Brain pericyte (primary cell): ENCODE measurements at regions not wholly inside any gene's neighbourhood (a gene's known extent, or its start where the extent isn't known, plus 50 kb on each side); places are given as distances from the start of the nearest gene placed in this dataset.

Experiments
- DNase-seq: peaks from one replicate; pipeline ENCODE4 v3.0.0-alpha.2; 2012; ENCODE audit warnings: low read depth, low spot score

DNA sequence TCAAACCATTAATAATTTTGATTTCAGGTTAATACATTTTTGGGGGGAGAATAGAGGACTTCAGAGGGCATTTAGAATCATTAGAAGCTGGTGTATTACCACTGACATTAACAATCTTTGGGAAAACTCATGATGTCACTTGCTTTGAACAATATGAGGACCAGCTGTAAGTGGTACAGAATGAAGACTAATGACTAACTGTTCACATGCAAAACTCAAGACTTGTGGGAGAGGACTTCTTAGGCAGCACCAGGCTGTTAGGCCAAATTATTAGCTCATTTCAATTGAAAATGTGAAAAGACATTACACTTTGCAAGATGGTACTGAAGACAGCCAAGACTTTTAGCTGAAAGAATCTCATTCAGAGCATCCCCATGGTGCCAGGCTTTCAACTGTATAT is 426.2 kb upstream of the ADAMTS9 start:
- DNase-seq: no peak

DNA sequence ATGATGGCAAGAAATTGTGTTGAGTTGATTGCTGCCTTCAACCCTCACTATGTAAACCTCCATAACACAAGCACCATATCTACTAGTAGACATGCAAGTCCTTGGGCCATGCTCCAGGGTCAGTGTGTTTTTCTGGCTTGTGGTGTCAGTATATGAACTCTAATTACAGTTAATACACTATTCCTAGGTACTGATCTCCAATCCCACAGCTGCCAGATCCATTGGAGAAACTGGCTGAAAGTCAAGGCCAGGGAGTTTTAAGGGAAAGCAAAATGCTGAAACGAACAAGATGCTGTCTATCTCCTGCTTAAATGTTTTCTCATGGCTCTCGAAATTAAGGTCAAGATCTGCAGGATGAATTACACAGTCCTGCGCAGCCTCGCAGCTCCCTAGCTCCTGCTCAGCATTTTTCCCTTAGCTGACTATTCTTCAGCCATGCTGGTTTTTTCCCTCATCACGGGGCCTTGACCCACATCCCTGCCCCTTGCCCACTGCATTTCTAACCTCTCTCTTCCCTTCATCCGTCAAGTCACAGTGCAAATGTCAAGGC is 425.0 kb upstream of the ADAMTS9 start:
- no peak for DNase-seq

DNA sequence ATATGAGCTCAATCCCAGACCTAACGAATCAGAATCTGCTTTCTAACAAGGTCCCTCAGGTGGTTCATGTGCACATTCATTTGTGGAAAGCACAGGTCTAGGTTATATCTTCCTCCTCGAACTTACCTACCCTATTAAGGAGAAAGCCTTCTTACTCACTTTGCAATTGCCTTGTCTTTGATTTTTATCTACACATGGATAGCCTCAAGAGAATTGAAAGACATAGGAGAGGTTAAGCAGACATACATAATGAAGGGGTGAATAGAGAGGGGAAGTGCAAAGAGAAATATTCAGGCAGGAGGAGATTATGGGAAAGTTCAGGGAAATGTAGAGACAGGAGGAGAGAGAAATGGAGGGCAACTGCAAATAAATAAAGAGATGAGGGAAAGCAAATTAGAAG is 422.9 kb upstream of the ADAMTS9 start:
- DNase-seq: no peak

DNA sequence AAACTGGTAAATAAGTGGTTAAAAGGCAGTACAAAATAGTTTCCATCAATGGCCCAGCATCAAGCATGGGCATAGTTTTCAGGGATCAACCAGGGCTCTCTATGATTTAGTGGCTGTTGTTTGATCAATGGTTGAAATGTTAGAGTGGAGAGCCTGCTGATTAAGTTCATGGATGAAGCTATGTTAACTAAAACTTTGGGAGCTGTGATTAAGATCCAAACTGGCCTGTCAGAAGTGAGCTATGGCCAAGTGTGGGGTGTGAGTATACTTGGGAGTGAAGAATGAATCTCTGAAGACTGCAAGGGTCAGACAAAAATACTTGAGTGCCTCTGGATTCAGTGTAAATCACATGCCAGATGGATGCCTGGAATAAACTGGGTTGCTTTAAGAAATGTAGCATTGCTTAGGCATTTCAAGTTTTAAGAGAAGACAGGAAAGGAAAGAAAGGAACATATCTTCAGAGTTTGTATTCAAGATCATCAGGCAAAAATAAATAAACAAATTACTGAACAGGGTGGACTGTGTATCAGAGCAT is 422.2 kb upstream of the ADAMTS9 start:
- no peak for DNase-seq

DNA sequence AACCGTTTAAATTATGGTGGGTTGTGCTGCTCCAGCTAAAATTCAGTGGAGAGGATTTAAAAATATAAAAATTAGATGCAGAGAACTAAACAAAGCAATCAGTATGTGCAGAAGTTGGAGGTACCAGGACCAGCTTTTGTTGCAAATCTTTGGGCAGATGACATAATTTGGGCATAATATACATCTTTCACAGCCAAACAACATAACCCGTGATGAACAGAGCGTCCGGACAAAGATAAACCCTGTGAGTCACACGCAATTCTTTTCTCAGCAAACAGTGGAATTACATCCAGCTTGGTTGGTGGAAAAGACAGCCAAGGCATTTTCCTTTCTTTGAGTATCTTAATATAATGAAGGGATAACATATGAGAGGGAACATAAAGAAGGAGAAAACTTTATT is 419.4 kb upstream of the ADAMTS9 start:
- no peak for DNase-seq

DNA sequence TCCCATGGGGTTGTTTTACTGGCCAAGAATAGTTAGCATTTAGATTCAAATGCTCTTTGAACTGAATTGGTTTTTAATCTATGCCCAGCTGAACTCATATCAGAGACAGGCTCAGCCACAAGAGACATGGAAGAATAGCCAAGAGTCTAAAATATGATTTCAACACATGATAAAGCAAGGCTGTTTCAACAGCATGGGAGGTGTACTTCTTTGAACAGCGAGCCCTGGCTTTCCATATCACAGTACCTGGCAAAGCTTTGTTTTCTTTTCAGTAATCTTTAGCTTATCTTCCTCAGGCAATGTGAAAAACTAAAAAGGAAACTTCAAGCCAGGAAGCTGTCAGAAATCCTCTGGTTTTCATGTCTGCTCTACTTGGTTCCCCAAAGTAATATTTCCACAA is 413.6 kb upstream of the ADAMTS9 start:
- DNase-seq: no peak

DNA sequence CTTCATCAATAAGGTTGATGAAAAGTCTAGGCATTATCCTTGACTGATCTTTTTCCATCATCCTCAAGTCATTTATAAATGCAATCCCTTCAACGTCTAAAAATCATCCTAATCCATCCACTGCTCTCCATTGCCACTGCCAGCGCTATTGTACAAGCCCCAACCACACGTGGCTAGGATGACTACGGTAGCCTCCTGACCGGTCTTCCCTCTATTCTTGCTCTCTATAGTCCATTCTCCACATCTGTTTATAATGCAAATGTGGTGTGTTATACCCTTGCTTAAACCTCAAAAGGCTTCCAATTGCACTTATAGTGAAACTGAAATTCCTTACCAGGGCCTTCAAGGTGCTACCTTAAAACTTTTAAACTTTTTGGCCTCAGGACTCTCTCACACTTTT is 410.6 kb upstream of the ADAMTS9 start:
- no peak for DNase-seq

DNA sequence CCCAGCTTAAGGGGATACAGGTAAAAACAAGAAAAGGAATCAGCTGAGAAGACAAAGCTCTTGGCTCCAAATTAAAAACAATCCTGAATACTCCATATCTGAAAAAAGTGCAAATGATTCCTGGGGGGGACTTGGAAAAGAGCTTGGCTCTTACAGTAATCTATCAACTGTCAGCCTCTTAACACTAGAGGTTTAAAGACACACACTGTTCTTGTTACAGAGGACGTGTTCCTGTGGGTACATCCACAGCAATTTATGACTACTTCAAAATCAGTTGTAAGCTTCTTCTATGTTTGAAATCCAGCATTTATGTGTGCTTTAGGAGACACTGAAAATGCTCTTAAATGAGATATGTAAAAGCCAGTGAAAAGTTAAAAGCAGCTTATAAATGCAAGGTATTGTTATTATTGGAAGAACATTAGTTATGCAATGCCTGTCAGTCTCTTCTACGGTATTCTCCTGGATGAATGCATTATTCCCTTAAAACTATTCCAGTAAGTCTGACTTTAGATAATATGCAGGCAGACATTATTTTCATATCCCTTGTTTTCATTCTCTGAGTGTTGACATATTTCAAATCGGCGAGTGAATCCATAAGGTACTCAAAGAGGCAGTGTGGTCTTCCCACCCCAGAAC is 408.4 kb upstream of the ADAMTS9 start:
- DNase-seq: no peak

DNA sequence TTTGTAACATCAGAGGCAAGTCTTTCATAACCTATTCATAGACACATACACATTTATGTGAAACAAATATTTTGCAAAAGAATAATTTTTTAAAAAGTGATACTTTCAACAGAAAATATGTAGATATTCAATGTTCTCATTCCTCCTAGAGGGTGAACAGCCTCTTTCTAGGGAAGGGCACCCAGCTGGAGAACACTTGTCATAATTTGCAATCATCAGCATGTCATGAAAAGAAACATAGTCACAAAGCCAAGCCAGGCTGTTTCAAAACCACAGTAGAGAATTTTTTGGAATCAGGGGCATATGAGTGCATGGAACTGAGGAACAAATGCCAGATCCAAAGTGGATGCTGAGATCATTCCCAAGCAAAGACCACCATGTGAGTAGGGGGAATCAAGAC is 406.9 kb upstream of the ADAMTS9 start:
- DNase-seq: no peak

DNA sequence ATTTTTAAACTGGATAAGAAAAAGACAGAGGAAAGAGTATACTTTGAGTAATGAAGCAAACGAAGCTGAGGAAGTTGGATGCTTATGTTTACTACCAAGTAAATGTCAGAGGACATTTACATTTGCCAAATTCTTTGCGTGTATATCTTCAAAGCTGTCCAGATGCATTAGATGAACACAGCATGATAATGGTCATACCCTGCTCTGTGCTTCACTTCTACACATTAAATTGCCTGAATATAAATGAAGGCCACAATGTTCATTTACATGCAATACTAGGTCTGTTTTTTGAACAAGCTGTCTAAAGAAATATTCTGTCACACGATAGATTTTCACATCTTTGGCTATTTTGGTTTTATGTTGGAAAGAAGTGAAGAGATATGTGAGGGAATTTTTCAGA is 405.8 kb upstream of the ADAMTS9 start:
- no peak for DNase-seq

DNA sequence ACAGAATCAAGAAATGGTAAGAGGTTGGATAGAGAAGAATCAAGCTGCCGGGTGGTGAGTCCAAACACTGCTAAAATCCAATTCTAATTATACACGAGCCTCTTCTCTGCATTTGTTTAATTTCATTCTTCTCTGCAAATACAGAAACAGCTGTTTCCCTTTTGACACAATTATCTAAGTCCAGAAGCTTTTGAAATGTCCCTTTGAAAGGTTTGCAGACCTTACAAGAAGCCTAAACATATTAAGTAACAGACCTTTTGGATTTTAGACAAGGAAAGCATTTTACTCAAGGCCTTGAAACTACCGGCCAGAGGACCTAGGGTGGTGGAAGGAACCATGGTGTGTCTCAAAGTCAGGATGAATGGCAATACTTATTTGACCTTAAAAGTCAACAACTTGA is 403.8 kb upstream of the ADAMTS9 start:
- DNase-seq: no peak

DNA sequence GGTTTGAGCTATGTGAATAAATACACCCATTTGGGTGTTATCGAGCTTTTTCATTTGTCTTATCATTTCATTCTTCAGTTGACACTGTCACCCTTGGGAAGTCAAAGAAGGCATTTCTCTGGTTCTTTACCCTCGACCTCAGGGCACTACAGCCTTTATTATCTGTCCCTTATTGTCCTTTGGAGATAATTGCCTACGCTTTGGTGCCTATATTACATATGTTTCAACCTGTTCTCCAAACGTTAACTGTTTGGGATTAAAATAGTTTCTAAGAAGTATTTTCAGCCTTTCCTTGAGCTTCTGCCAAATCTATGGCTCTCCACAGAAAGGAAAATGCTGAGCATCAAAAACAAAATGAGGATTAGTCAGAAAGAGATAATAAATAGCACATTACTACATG is 395.4 kb upstream of the ADAMTS9 start:
- DNase-seq: no peak

DNA sequence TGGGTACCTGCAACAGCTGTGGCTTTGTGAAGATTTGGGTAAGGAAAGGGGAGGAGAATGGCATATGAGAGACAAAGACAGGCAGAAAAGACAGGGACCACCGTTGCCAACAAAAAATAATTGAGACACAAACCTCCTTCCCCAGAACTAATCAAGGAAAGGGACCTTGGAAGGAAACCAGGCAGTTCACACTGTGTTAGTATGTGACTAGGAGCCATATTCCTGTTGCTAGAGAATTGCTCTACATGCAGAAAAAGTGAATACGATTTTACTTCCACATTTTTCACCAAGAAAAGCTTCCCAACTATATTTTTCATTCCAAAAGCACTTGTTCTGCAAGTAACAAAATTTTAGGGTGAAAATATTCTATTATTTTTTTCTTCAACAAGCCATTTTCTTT is 393.7 kb upstream of the ADAMTS9 start:
- DNase-seq: no peak

DNA sequence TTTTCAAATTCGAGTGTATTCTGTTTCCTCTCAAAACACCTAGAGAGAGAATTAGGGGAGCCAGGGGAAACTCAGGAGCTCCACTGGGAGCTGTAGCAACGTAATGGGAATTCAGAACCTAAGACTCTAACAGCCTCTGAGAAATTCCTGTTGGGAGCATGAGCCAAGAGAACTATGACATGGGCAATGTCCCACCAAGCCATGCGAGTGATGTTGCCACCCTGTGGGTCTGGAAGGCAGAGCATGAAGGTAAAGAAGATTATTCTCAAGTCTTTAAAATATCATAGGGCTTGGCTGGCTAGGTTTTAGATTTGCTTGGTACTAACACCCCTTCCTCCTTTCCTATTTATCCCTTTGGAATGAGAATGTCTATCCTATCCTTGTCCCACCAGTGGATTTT is 392.6 kb upstream of the ADAMTS9 start:
- DNase-seq: no peak

DNA sequence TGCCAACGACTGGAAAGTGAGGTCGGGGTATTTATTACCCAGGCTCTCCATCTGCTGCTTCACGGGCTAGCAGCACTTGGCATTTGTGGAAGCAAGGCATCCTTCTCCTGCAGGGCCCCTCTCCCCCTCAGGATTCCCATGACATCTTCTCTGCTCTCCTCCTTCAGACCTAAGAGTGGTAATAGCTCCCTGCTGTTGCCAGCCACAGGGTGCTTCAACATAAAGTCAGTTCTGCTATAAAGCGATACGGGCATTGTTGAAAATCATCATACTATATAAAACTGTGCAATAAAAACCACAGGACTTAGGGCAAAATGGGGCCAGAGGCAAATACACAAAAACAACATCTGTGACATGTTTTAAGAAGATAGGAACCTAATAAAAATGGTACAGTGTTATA is 391.8 kb upstream of the ADAMTS9 start:
- DNase-seq: no peak

DNA sequence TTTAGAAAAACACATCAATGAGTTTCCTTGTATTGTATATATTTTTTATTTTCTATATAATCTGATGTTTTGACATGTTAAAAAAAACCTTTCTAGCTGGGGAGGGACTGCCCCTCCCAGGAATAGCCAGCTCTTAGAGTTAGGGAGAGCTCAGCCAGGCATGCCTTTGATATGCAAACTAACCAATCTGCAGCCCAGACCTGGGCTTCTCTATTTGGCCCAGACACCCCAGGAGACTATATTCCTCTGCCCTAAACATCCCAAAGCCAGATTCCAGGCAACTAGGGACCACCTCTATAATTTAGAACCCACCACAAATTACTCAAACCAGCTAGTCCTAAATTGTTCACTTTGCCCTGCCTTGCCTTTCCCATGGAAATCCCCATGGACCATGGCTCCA is 390.9 kb upstream of the ADAMTS9 start:
- no peak for DNase-seq

DNA sequence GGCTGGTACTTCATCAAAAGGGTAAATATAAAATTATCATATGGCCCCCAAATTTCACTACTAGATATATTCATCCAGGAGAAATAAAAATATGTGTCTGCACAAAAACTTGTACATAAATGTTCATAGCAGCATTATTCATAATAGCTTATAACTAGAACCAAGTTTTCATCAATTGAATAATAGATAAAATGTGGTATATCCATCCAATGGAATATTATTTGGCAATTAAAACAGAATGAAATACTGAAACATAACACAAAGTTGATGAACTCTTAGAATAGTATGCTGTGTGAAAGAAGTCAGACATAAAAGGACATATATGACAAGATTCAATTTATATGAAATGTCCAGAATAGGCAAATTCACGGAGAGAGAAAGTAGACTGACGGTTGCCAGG is 389.3 kb upstream of the ADAMTS9 start:
- no peak for DNase-seq

DNA sequence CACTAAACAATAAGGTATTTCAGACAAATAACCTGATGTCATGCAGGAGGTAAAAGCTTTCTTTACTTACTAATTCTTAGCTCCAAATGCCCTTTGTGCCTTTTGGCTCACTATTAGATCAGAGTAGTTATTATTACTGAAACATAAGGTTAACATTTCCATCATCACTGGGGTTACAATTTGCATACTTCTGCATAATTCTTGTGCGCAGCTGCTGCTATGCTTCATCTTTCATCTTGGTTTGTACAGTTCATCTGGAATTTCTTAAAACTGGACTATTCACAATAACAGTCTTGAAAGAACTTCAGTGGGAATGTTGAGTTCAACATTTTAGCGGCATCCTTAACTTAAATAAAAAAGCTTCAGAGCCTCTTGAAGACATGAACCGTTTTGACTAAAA is 383.2 kb upstream of the ADAMTS9 start:
- DNase-seq: no peak

DNA sequence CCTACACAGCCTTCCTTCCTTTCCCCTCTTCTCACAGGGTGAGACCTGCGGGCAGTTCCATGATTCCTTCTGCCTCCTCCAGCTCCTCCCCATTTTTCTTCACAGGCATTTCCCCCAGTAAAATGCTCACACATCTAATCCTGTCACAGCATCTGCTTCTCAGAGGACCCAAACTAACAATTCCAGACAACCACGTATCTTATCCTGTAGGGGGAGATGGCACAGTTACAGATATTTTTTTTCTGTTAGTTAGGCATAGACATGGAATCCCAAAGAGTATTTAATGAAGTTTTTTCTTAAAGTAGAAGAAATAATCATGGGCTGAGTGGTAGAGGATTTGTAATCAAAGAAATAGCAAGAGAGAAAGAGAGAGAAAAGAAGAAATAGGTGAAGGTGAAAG is 373.1 kb upstream of the ADAMTS9 start:
- DNase-seq: no peak

DNA sequence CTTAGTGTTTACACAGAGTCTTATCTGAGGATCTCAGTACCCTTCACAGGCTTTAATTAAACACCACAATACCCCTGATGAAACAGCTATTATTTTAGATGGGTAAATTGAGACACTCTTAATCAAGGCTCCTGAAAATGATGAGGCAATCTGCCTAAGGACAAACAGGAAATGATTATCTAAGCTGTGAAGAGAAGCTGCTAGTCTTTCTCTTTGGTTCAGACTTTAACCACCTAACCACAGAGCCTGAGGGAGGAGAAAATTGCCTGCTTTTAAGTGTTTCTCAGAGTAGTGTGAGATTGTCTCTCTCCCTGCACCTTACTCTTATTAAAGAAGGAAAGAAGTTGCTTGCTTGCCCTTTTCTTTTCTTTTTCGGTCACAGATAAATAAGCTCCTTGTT is 364.3 kb upstream of the ADAMTS9 start:
- no peak for DNase-seq

DNA sequence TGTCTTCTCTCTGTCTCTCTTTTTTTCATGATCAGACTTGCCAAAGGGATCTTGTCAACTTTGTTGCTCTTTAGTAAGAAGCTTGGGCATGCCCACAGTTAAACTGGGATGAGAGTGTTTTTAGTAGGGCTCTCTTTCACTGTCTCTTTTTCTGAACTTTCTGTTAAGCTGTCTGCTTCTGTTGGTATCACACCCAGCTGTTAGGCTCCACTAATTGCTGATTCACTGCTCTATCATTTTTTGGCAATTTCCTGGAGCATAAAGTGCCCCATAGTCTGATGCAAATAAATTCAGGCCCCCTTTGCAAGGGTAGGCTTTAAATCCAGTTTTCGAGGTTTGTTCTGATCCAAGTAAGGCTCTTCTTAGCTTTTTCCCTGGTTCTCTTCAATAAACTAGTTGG is 360.4 kb upstream of the ADAMTS9 start:
- no peak for DNase-seq

DNA sequence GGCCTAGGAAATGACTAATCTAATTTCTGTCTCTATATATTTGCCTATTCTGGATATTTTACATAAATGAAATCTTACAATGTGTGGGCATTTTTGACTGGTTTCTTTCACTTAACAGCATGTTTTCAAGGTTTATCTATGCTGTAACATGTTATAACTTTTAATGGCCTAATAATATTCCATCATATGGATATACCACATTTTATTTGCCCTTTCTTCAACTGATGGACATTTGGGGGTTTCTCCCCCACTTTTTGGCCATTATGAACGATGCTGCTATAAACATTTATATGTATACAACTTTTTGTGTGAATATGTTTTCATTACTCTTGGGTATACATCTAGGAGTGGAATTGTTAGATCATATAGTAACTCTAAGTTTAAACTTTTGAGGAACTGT is 357.3 kb upstream of the ADAMTS9 start:
- no peak for DNase-seq

DNA sequence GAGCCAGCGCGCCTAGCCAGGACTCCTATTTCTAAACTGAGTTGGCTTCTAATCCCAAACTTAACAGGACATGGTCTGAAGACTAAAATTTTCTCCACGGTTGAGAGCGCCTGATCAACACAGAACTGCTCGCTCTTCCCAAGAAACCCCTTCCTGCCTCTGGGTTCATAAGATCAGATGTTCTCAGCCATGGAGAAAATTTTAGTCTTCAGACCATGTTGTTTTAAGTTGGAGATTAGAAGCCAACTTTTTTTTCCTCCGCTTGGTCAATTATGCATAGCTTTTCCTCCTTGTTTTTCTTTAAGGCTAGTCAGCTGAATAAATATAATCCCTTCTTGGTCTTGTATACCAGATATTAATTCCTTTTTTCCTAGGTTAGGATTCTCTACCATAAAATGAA is 356.6 kb upstream of the ADAMTS9 start:
- DNase-seq: no peak

DNA sequence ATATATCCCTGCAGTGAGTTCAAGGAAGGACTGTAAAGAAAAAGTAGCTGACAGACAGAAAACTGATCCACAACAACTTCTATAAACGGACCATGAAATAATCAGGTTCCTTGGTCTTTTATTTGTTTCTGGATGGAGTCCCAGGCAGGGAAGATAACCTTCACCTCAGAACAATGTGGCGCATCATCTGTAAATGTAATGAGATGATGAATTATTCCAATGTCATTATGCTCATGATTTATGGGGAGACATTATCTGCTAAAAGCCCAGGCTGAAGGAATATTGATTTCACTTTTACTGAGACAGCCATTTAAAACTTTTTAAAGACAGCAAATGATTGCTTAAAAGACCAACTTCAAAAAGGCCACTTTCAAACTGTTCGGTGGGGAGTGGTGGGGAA is 354.9 kb upstream of the ADAMTS9 start:
- DNase-seq: no peak
